Forelimb muscle (tissue), 1 donor: ENCODE measurements at regions not wholly inside any gene's neighbourhood (a gene's known extent, or its start where the extent isn't known, plus 50 kb on each side); places are given as distances from the start of the nearest gene placed in this dataset.

Experiments used
- DNase-seq: peaks from one replicate; pipeline ENCODE4 v3.0.0-alpha.2; 2013; ENCODE audit warnings: low read depth

DNA sequence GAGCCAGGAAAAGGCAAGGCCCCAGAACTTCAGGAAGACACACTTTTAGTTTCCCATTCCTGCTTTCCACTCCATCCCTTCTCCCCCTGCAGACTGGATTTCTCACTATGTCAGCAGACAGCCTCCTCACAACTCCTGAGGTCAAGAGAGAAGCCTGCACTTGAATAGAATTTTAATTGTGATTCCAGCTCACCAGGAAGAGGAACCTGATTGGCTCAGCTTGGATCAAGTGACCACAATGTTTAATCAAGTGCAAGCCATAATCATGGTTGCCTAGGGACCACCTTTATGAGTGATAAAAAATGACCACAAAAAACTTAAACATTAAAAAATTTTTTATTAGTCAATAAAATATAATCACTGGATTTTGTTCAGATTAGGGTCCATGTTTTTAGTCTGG is 244.7 kb upstream of the RHOBTB1 start:
- no peak for DNase-seq

DNA sequence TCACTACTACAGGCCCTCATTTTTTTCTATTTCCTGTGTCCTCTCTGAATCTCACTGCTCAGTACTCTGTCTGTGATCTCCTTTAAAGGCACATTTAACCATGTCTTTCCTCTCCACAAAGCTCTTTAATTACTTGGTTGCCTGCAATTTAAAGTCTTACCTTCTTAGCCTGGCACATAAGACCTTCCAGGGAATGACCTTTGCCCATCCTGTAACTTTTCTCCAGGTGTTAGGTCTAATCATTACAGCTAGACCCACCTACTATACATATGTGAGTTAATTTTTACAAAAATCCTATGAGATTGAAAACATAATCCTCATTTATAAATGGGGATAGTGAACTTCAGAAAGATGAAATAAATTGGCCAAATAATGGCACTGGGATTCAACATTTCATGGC is 244.1 kb upstream of the RHOBTB1 start:
- DNase-seq, result no peak

- no peak for DNase-seq
Measured at GRCh38 chr10:61187601-61188000, 243.6 kb upstream of the RHOBTB1 start.

GRCh38 chr10:61186408-61186807 is 242.4 kb upstream of the RHOBTB1 start:
- DNase-seq, result no peak

GRCh38 chr10:61184429-61184828 is 240.4 kb upstream of the RHOBTB1 start:
- no peak for DNase-seq

DNA sequence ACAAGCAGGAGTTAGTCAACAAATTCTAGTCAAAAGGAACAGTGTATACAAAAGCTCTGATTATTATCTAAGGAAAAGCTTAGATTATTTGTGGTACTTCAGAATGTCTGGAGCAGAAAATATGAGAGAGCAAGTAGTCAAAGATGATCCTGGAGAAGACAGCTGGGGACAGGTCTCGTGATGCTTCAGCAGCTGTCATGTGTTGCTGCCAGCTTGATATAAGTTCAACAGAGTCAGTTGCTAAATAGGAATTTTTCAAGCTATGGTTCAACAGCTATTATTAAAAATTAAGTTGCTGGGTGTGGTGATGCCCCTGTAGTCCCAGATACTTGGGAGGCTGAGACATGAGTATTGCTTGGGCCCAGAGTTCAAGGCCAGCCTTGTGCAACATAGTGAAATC is 240.0 kb upstream of the RHOBTB1 start:
- no peak for DNase-seq

GRCh38 chr10:61181832-61182231 is 237.8 kb upstream of the RHOBTB1 start:
- no peak for DNase-seq

DNA sequence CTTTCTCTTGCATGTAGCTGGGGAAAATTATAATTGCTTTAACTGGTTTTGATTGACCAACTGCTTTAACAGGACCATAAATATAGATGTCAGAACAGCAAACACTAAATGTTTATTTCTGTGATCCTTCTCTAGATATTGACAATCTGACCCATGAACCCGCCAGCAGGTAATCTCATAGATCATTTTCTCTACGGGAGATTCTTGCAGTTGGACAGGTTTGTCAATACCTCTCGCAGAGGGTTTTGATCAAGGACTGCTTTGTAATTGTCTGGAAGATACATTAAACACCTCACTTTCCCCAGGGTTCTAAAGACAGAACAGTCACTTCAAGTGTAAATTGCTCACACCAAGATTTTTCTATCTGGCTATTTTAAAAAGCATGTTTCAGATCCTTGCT is 235.8 kb upstream of the RHOBTB1 start:
- no peak for DNase-seq

DNA sequence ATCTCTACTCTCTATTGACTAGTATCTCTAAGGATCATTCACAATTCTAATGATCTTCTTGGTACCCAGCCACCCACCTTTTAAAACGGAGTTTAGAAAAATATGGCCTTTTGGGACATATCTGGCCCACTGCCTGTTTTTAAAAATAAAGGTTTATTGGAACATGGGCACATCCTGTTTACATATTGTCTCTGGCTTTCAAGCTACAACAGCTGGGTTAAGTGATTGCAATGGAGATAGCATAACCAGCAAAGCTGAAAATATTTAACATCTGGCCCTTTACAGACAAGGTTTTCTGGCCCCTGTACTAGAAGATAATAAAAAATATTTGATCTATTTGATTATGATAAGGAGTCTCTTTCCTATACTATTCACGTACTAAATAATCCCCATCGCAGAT is 232.4 kb upstream of the RHOBTB1 start:
- no peak for DNase-seq

DNA sequence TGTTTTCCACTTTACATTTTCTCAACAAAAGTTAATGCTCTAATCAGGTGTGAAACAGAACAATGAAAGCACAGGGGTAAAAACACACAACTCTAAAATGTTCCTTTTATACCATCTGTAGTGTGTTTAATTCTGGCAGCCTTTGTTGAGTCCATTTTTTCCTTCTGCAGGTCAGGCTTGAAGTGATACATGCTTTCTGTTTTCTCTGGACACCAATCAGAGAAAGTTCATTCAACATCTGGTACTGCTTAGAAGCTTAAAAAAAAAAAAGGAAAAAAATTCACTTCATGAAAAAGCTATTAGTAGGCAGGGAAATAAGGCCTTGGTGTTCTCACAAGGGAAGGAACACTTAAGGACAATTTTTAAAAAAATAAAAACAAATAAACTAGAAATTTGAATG is 231.3 kb upstream of the RHOBTB1 start:
- DNase-seq, result peak; percentile 83

GRCh38 chr10:61173450-61173849 is 229.5 kb upstream of the RHOBTB1 start:
- DNase-seq, result no peak

DNA sequence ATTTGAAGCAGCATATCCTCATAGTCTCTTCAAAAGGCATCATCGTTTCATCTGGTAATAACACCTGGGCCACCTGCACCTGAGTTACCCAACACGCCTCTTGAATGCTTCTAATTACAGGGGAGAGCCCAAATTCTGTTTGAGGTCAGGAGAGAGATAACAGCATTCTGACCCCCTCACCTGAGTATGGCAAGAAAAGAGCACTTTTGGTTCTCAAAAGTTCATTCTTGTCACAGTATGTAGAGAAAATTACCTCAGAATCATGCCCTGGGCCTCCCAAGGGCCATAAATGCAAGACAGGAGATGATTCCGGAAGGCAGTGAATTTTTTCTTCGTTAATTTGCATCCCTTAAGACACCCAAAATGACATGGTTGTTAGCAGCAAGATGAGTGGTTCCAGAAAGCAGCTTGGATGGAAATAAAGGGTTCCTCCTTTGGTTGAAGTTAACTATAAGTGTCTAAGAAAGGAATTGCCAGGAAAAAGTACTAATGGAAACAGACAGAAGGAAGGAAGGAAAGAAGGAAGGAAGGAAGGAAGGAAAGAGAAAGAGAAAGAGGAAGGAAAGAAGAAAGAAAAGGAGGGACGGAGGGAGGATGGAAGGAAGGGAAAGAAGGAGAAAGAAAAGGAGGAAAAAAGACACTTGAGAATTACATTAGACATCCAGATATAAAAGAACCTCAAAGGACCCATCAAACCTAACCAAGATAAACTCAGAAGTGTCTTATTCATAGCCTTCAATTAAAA is 228.4 kb upstream of the RHOBTB1 start:
- no peak for DNase-seq

- no peak for DNase-seq
Measured at GRCh38 chr10:61170594-61170993, 226.6 kb upstream of the RHOBTB1 start.

DNA sequence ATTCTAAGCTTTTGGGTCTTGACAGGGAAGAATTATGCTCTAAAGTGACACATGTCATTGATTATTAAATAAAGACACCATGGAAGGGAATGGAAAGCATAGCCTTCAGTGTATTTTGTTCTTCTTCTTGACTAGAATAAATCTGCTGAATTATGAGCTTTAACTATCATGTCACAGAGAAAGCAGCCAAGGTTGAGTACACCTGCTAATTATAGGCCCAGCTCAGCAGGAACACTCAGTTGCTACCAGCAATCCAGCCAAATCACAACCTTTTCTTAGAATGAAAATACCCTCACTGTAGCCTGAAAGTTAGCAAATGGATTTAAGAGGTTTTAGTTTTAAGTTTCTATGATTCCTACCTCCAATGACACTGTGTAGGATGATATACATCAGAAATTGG is 225.3 kb upstream of the RHOBTB1 start:
- DNase-seq, result no peak

GRCh38 chr10:61166489-61166888 is 222.5 kb upstream of the RHOBTB1 start:
- DNase-seq, result no peak

GRCh38 chr10:61166065-61166464 is 222.1 kb upstream of the RHOBTB1 start:
- no peak for DNase-seq

DNA sequence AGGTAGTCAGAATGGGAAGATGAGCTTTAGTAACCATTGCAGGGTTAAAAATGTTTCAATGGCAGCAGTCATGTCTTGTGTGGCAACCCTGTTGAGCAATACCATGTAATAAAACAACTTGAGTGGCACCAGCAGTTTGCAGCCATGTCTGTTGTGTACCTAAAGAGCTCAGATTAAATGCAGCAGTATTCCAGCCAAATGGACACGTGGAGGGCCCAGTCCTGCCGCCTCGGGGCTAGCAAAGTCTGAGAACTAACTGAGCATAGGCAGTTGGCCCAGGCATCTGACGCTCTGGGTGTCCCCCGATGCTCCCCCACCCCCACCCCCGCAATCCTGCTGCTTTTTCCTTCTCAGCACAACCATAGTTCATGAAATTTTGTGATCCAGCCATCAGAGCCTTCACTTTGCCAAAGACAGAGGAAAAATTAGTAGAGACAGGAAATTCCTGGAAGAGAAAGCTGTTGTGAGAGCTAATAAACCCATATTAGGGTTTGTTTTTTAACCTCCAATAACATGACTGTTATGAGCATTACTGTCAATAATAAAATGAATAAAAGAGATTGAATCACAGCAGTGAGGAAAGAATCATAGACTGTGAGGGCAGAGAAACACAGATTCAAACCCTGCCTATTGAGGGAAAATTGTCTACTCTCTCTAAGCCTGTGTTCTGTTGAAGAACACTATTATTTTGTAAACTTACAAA is 220.6 kb upstream of the RHOBTB1 start:
- no peak for DNase-seq

DNA sequence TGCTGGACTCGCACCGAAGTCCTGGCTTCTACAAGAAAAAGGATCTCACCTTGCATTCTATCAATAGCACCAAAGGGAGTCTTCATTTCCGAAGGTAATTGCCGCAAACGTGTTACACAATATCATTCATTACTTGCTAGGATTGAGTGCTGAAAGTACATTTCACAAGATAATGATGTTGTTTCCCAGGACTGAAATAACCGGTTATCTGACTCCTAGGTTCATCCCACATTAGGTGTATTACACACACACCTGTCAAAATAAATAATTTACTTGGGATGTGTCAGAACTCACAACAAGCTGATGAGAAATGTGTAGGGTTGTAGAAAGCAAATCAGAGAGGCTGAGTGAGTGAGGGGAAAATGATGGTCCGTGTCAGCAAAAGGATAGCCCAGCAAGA is 219.4 kb upstream of the RHOBTB1 start:
- no peak for DNase-seq

DNA sequence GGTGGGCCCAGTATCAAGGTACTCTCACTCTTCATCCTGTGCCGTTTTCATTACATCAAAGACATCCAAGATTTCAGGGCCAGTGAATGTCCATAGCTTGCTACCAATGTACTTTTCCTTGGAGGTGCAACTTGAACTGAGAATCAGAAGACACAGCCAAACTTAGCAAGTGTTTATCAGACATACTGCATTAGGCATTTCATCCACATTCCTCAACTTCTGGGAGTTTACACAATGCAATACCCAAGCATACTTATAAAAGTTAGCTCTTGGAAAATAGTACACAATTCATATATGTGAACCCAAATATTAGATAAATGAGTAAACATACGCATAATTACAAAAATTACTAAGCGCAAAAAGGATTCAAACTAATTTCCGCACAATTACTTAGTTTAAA is 216.3 kb upstream of the RHOBTB1 start:
- no peak for DNase-seq

DNA sequence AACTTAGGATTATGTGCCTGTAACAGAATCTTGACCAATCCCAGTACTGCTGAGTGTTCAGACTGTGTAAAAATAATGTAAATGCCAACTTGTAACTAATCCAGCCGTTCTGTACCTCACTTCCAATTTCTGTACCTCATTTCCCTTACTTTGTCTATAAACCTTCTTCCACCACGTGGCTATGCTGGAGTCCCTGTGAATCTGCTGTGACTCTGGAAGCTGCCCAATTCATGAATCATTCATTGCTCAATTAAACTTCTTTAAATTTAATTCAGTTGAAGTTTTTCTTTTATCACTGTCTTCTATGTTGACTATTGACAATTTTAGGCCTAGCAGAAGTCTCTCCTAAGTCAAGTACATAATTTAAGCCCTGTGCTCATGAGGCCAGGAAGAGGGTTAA is 215.3 kb upstream of the RHOBTB1 start:
- no peak for DNase-seq

DNA sequence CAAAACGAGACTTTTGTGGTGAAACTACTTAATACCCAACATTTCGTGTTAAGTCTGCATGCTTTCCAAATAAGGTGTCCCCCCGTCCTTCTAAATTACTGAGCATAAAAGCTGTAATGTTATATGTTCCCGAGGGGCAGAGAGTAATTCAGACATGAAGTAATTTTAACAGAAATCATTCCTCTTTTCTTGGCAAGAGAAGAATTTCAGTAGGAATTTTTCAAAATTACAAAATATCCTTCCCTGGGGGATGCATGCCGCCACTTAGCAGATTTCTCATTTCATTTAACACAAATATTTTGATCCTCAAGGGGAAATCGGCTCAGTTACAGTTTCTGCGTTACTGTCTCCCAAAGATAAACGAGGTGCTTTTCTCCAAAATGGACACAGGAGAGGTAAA is 213.2 kb upstream of the RHOBTB1 start:
- no peak for DNase-seq

- DNase-seq, result no peak
Measured at GRCh38 chr10:61153771-61154170, 209.8 kb upstream of the RHOBTB1 start.

- DNase-seq, result no peak
Measured at GRCh38 chr10:61151059-61151458, 207.1 kb upstream of the RHOBTB1 start.

- DNase-seq, result no peak
Measured at GRCh38 chr10:61148451-61148850, 204.5 kb upstream of the RHOBTB1 start.
